Osteocyte (in vitro differentiated cells): ENCODE measurements at regions not wholly inside any gene's neighbourhood (a gene's known extent, or its start where the extent isn't known, plus 50 kb on each side); places are given as distances from the start of the nearest gene placed in this dataset.

ENCODE experiments used
- DNase-seq: peaks from one replicate; pipeline ENCODE4 v3.0.0; 2021; ENCODE audit warnings: mixed read lengths; ENCODE audit not compliant: unreplicated experiment; ENCODE audit errors: extremely low spot score
- H3K27ac Mint-ChIP-seq: one replicate; pipeline ENCODE4 v1.8.0; 2021; ENCODE audit warnings: mild to moderate bottlenecking, mixed read lengths; ENCODE audit not compliant: unreplicated experiment
- H3K27me3 Mint-ChIP-seq: one replicate; pipeline ENCODE4 v1.8.0; 2021; ENCODE audit warnings: mixed read lengths; ENCODE audit not compliant: unreplicated experiment
- H3K36me3 Mint-ChIP-seq: one replicate; pipeline ENCODE4 v1.8.0; 2021; ENCODE audit warnings: mixed read lengths; ENCODE audit not compliant: unreplicated experiment
- H3K4me1 Mint-ChIP-seq: one replicate; pipeline ENCODE4 v1.8.0; 2021; ENCODE audit warnings: mixed read lengths; ENCODE audit not compliant: unreplicated experiment
- H3K4me3 Mint-ChIP-seq: one replicate; pipeline ENCODE4 v1.8.0; 2021; ENCODE audit warnings: mild to moderate bottlenecking, moderate library complexity, mixed read lengths; ENCODE audit not compliant: unreplicated experiment
- H3K9me3 Mint-ChIP-seq: one replicate; pipeline ENCODE4 v1.8.0; 2021; ENCODE audit warnings: mixed read lengths; ENCODE audit not compliant: unreplicated experiment
- TF ChIP-seq, protein P1 (sequence below): fragments of 200-600 bp; sonication (generic); IDR thresholded peaks from 2 replicates; pipeline ENCODE4 v1.5.0; 2021; ENCODE audit warnings: antibody characterized with exemption, mild to moderate bottlenecking, moderate library complexity

DNA sequence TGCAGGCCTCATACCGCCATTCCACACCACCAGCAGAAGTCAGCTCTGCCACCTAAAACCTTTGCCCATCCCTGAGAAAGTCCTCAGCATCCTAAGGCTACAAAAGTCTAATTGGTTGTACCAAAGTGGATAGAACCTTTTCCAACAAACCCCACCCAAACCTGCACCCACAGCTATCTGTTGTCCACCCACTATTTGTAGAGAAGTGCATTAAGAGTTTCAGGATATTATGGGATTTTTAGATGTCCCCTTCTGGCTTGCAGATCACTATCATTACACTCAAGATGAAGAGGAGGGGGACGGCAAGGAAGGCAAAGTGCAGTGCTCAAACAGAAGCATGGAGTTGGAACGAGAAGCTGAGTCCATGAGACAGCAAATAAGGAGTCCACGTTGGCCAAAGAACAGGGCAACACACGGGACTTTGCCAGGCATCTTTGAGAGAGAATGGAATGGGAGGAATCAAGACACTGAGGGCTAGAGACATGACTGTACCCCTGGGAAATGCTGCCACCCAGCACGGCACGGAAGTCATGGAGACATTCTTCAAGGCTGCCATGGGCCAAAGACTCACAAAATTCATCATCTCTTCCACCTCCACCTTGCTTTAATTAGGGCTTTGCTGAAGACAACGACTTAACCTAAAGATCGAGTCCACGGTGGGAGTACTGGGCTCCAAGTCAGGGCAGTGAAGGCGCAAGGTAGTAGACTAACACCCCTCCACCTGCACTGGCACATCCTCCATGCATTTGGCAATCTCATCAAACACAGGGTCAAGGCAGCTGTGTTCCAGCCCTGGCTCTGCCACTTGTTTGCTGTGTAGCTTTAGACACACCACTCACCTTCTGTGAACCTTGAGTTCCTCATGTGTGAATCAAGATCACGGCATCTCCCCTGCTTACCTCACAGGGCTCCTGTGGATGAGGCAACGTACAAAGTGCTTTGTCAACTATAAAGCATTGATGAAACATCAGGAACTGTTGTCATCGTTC, 112.9 kb upstream of the TMEM45B start:
- H3K4me3 Mint-ChIP-seq = no peak overlapping the region
- H3K27ac Mint-ChIP-seq = no peak overlapping the region
- peaks cover 24% of the 10 kb centered on the region for H3K27me3 Mint-ChIP-seq
- H3K4me1 Mint-ChIP-seq = no peaks in the 10 kb centered on the region
- TF ChIP-seq, protein P1, sequence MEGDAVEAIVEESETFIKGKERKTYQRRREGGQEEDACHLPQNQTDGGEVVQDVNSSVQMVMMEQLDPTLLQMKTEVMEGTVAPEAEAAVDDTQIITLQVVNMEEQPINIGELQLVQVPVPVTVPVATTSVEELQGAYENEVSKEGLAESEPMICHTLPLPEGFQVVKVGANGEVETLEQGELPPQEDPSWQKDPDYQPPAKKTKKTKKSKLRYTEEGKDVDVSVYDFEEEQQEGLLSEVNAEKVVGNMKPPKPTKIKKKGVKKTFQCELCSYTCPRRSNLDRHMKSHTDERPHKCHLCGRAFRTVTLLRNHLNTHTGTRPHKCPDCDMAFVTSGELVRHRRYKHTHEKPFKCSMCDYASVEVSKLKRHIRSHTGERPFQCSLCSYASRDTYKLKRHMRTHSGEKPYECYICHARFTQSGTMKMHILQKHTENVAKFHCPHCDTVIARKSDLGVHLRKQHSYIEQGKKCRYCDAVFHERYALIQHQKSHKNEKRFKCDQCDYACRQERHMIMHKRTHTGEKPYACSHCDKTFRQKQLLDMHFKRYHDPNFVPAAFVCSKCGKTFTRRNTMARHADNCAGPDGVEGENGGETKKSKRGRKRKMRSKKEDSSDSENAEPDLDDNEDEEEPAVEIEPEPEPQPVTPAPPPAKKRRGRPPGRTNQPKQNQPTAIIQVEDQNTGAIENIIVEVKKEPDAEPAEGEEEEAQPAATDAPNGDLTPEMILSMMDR = no peak
- H3K9me3 Mint-ChIP-seq = no peaks in the 10 kb centered on the region
- H3K36me3 Mint-ChIP-seq = no peaks in the 10 kb centered on the region
- peak; percentile 56 for DNase-seq

DNA sequence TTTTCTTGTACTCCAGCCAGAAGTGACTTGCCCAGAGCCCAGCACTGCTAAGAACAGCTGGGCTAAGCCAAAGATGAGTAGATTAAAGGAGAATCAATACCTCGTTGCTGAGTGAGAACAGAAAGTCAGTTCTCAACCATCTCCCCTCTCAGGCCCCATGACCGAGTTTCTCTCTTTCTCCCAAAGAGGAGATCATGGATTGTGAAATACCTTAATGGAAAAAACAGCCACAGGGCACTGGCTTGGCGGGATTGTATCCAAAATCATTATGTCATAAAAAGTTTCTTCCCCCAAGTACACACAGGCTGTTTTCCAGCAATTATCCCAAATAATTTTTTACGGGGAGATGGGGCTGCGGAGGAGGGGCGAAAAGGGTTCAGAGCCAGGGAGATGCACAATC, 111.8 kb upstream of the TMEM45B start:
- DNase-seq = no peak
- H3K27ac Mint-ChIP-seq = no peak overlapping the region
- H3K4me3 Mint-ChIP-seq = no peak overlapping the region
- peaks cover 18% of the 10 kb centered on the region for H3K27me3 Mint-ChIP-seq
- H3K9me3 Mint-ChIP-seq = no peaks in the 10 kb centered on the region
- H3K36me3 Mint-ChIP-seq = no peaks in the 10 kb centered on the region
- TF ChIP-seq, protein P1 = no peak
- H3K4me1 Mint-ChIP-seq = no peaks in the 10 kb centered on the region

DNA sequence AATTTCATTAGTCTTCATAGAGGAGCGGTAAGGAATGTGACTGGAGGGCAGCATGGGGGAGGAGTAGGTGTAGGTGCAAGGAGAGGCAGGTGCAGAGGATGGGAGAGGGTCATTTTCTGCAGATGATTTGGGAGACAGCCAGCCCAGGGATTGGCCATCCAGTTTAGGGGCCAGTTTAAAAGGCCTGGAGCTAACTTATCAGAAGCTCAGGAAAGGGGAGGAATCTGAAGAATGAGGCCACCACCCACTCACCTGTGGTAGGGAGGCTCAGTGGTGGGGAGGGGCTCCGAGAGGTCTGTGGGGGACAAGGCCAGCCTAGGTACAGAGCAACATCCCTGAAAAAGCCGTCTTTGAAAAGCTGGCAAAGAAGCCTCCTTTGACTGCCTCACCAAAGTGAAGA, 110.8 kb upstream of the TMEM45B start:
- Mint-ChIP-seq H3K27ac (no peak overlapping the region), H3K27me3 (peaks cover 11% of the 10 kb centered on the region), H3K9me3 (no peaks in the 10 kb centered on the region), H3K4me3 (no peak overlapping the region), H3K4me1 (no peaks in the 10 kb centered on the region), H3K36me3 (no peaks in the 10 kb centered on the region)
- DNase-seq = peak; percentile 49
- TF ChIP-seq, protein P1 = no peak

DNA sequence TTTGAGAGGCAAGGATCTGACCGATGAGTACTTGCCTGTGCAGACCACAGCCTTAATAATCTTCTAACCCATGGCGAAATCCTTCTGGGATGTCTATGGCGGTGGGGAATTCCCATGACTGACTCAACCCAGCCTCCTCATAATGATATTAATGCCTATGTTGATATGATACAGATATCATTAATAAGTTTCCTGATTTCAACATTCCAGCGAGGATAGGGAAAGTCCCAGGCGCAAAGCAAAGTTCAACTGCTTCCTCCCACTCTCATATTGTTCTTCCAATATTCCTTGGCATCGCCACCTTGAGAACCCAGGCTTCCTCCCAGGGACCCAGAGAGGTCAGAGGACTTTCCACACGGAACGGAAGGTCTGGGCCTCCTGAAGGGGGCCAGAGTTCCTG, 110.3 kb upstream of the TMEM45B start:
- peak; percentile 62 for DNase-seq
- no peaks in the 10 kb centered on the region for H3K36me3 Mint-ChIP-seq

DNA sequence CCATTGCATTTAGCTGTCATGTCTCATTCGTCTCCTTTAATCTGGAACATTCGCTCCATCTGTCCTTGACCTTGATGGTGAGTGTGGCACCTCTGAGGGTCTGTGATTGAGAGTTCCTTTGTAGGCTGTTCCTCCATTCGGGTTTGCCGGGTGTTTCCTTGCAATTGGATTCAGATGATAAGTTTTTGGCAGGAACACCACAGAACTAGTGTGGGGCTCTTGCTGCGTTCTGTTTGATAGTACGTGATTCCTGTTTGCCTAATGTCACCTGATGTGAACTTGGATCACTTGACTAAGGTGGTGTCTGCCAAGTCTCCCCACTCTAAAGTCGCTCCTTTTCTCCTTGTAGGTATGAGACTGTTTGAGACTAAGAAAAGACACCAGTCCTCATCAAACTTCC, 109.7 kb upstream of the TMEM45B start:
- no peak overlapping the region for H3K4me3 Mint-ChIP-seq
- H3K4me1 Mint-ChIP-seq = no peaks in the 10 kb centered on the region
- H3K36me3 Mint-ChIP-seq = no peaks in the 10 kb centered on the region
- H3K9me3 Mint-ChIP-seq = no peaks in the 10 kb centered on the region
- no peak overlapping the region for H3K27ac Mint-ChIP-seq
- DNase-seq = peak; percentile 49
- peaks cover 4% of the 10 kb centered on the region for H3K27me3 Mint-ChIP-seq
- TF ChIP-seq, protein P1 = no peak

More for the DNA sequence above, 110.3 kb upstream of the TMEM45B start:
- H3K4me3 Mint-ChIP-seq = no peak overlapping the region
- H3K27ac Mint-ChIP-seq = no peak overlapping the region
- H3K4me1 Mint-ChIP-seq = no peaks in the 10 kb centered on the region
- H3K9me3 Mint-ChIP-seq = no peaks in the 10 kb centered on the region
- TF ChIP-seq, protein P1 = no peak
- peaks cover 6% of the 10 kb centered on the region for H3K27me3 Mint-ChIP-seq
